Epithelial cell of esophagus (primary cell): ENCODE measurements at regions not wholly inside any gene's neighbourhood (a gene's known extent, or its start where the extent isn't known, plus 50 kb on each side); places are given as distances from the start of the nearest gene placed in this dataset.

Experiments
- DNase-seq: peaks from one replicate; pipeline ENCODE4 v3.0.0; 2010; ENCODE audit warnings: low read depth
- H3K4me3 ChIP-seq: 2 replicates; pipeline ENCODE4 v1.5.1; 2011; ENCODE audit warnings: mild to moderate bottlenecking, low read length, control low read depth
- CTCF ChIP-seq: IDR thresholded peaks from 2 replicates; pipeline ENCODE4 v1.5.1; 2011; ENCODE audit warnings: low read depth, mild to moderate bottlenecking, low read length, control low read depth, inconsistent platforms; ENCODE audit not compliant: insufficient read depth; ENCODE audit errors: missing control alignments

GRCh38 chr13:109671919-109672318 lies 114.5 kb downstream of the IRS2 start:
- no peak for TF ChIP-seq CTCF
- DNase-seq: no peak
- H3K4me3 ChIP-seq: no peak overlapping the region

GRCh38 chr13:109670776-109671175 lies 115.6 kb downstream of the IRS2 start:
- DNase-seq: no peak
- no peak for TF ChIP-seq CTCF
- no peak overlapping the region for H3K4me3 ChIP-seq

- no peak for TF ChIP-seq CTCF
- no peak overlapping the region for H3K4me3 ChIP-seq
- DNase-seq: no peak
Observed at GRCh38 chr13:109669956-109670355, 116.4 kb downstream of the IRS2 start.

GRCh38 chr13:109669234-109669612 lies 117.2 kb downstream of the IRS2 start:
- no peak for TF ChIP-seq CTCF
- DNase-seq: no peak
- no peak overlapping the region for H3K4me3 ChIP-seq

- TF ChIP-seq CTCF: no peak
Observed at GRCh38 chr13:109668433-109669233, 117.8 kb downstream of the IRS2 start.

GRCh38 chr13:109667807-109668291 lies 118.5 kb downstream of the IRS2 start:
- TF ChIP-seq CTCF: no peak
- no peak overlapping the region for H3K4me3 ChIP-seq
- peak; percentile 34 for DNase-seq

More at GRCh38 chr13:109668433-109669233, 117.8 kb downstream of the IRS2 start:
- no peak for DNase-seq
- no peak overlapping the region for H3K4me3 ChIP-seq

- no peak for TF ChIP-seq CTCF
- no peak overlapping the region for H3K4me3 ChIP-seq
- DNase-seq: peak; percentile 78
Observed at GRCh38 chr13:109667056-109667455, 119.3 kb downstream of the IRS2 start.
